ENCODE measurements at regions not wholly inside any gene's neighbourhood (a gene's known extent, or its start where the extent isn't known, plus 50 kb on each side); places are given as distances from the start of the nearest gene placed in this dataset.

DNA sequence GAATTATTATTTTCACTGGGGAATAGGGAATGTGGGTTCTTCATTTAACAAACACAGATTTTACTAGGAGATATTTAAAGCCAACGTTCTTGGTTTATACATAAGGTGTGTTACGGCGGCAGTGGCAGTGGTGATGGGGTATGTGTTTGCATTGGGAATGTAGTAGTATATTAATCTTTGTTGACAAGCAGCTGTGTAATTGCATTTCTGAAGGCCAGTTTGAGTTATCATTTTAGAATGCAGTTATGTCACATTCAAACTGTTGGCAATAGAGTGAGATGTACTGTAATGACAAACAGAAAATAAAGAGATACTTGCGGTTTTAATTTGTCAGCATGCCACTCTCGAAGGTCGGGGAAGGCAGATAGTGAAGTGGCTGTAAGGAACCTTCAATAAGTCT, 628.6 kb upstream of the POM121L12 start:
- TF ChIP-seq, protein P1, sequence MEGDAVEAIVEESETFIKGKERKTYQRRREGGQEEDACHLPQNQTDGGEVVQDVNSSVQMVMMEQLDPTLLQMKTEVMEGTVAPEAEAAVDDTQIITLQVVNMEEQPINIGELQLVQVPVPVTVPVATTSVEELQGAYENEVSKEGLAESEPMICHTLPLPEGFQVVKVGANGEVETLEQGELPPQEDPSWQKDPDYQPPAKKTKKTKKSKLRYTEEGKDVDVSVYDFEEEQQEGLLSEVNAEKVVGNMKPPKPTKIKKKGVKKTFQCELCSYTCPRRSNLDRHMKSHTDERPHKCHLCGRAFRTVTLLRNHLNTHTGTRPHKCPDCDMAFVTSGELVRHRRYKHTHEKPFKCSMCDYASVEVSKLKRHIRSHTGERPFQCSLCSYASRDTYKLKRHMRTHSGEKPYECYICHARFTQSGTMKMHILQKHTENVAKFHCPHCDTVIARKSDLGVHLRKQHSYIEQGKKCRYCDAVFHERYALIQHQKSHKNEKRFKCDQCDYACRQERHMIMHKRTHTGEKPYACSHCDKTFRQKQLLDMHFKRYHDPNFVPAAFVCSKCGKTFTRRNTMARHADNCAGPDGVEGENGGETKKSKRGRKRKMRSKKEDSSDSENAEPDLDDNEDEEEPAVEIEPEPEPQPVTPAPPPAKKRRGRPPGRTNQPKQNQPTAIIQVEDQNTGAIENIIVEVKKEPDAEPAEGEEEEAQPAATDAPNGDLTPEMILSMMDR (IDR thresholded peaks at IDR 0.05): no peak

DNA sequence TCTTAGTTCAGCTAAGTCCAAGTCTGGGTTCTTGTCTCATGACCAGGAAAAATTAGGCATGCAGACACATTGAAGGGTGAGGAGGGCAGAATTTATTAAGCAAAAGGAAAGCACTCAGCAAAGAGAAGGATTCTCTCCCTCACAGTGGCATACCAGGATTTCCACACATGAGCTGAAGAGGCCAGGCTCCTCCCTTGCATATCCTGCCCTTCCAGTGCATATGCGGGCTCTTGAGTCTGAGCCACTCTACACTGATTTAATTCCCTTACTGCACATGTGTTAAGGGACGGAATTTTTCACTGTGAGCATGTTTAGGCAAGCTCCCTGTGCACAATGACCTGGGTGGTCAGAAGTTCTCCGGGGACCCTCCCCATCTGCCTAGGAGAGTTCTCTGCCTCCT, 652.7 kb upstream of the POM121L12 start:
- TF ChIP-seq, protein P1 (IDR thresholded peaks at IDR 0.05): no peak

DNA sequence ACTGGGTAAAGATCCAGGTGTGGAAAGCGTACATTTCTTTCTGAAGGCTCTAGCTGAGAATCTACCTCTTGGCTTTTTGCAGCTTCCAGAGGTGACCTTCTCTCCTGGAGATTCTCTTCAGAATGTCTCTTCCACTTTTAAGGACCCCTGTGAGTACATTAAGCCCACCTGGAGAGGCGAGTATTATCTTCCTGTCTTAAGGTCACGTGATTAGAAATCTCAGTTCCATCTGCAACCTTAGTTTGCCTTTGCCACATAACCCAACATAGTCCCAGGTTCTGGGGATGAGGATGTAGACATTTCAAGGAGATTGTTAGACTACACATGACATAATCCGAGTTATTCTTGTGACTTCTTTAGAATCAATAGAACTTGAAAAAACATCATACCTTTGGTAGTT, 665.5 kb upstream of the POM121L12 start:
- TF ChIP-seq, protein P1 (IDR thresholded peaks at IDR 0.05): no peak

DNA sequence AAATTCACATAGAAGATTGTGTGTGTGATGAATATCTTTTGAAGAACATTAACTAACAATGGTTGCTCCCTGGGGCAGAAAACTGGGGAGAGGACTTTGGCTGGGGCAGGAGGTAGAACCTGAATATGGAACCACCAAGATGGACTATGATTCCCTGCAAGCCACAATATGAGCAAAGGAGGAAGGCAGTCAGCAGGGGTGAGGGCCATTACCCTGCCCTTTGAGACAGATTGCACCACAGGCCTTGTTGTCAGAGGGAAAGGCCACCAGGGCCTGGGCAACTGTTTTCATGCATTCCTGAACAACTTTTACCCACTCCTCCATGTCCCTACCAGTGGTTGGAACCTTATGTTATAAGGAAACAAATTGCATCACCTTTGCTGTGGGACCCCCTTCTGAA, 670.1 kb upstream of the POM121L12 start:
- TF ChIP-seq, protein P1 (IDR thresholded peaks at IDR 0.05): no peak

DNA sequence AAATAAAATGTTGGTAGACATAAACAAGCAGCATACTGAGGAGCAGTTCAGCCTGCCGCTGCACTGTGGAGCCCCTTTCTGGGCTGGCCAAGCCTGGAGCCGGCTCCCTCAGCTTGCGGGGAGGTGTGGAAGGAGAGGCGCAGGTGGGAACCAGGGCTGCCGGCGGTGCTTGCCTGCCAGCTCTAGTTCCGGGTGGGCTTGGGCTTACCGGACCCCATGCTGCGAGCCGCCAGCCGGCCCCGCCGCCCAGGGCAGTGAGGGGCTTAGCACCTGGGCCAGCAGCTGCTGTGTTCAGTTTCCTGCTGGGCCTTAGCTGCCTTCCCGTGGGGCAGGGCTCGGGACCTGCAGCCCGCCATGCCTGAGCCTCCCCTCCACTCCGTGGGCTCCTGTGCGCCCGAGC, 672.9 kb upstream of the POM121L12 start:
- TF ChIP-seq, protein P1 (IDR thresholded peaks at IDR 0.05): no peak

DNA sequence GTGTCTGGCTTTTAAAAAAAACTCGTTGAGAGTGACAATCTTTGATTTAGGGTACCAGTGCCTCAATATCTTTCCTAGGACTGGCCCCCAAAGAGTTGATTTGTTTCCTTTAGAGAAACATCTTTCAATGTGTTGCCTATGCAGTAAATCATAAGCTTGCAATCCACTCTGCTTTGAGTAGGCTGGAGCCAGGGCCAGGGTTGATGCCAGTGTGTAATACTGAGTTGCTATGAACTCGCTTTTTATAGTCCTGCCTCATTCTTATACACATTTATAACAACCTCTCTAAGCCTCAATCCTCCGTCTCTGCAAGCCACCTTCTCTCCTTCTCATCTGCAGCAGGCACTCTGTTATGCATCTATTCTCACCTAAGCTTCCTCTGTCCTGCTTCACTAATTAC, 674.9 kb upstream of the POM121L12 start:
- TF ChIP-seq, protein P1 (IDR thresholded peaks at IDR 0.05): no peak

DNA sequence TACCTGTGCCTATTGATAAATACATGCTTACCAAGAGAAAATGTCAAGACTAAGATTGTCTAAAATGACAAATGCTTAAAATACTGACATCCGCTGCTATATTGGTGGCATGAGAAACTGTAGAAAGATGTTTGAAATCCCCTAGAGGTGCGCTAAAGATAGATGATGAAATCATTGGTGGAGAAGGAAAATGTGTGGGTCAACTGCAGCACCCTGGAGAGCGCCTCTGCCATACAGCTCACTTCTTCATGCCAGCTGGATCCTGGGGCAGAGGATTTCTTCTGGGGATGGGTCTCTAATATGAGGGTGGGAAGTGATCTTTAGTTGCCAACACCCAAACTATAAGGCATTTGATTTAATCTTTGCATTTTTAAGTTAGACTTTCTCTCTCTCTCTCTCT, 680.4 kb upstream of the POM121L12 start:
- TF ChIP-seq, protein P1 (IDR thresholded peaks at IDR 0.05): no peak

All from LNCAP (cell line).